ENCODE measurements at regions not wholly inside any gene's neighbourhood (a gene's known extent, or its start where the extent isn't known, plus 50 kb on each side); places are given as distances from the start of the nearest gene placed in this dataset.

- no peak for DNase-seq (ENCODE audit: low read depth)
Observed at GRCh38 chr9:129330711-129331492, 152.8 kb upstream of the IER5L start.

- no peak for DNase-seq (ENCODE audit: low read depth)
Observed at GRCh38 chr9:129328355-129329042, 150.4 kb upstream of the IER5L start.

- no peak for DNase-seq (ENCODE audit: low read depth)
Observed at GRCh38 chr9:129327552-129328328, 149.7 kb upstream of the IER5L start.

- no peak for DNase-seq (ENCODE audit: low read depth)
Observed at GRCh38 chr9:129326061-129327005, 148.3 kb upstream of the IER5L start.

- no peak for DNase-seq (ENCODE audit: low read depth)
Observed at GRCh38 chr9:129324808-129325502, 146.9 kb upstream of the IER5L start.

GRCh38 chr9:129323999-129324553, 146.0 kb upstream of the IER5L start:
- no peak for DNase-seq (ENCODE audit: low read depth)

- no peak for DNase-seq (ENCODE audit: low read depth)
Observed at GRCh38 chr9:129323376-129323998, 145.4 kb upstream of the IER5L start.

- DNase-seq (ENCODE audit: low read depth) = no peak
Observed at GRCh38 chr9:129322641-129323375, 144.7 kb upstream of the IER5L start.

GRCh38 chr9:129322022-129322621, 144.1 kb upstream of the IER5L start:
- DNase-seq (ENCODE audit: low read depth) = no peak

- no peak for DNase-seq (ENCODE audit: low read depth)
Observed at GRCh38 chr9:129321286-129322021, 143.4 kb upstream of the IER5L start.

- DNase-seq (ENCODE audit: low read depth) = no peak
Observed at GRCh38 chr9:129320575-129321285, 142.7 kb upstream of the IER5L start.

GRCh38 chr9:129319938-129320481, 141.9 kb upstream of the IER5L start:
- DNase-seq (ENCODE audit: low read depth) = no peak

GRCh38 chr9:129319076-129319937, 141.2 kb upstream of the IER5L start:
- DNase-seq (ENCODE audit: low read depth) = no peak

- no peak for DNase-seq (ENCODE audit: low read depth)
Observed at GRCh38 chr9:129318121-129319075, 140.3 kb upstream of the IER5L start.
